HEK293 (cell line): ENCODE measurements at regions not wholly inside any gene's neighbourhood (a gene's known extent, or its start where the extent isn't known, plus 50 kb on each side); places are given as distances from the start of the nearest gene placed in this dataset.

ENCODE experiments used
- CTCF ChIA-PET: fragments of 350-600 bp; formaldehyde crosslinking; extraction: SDS; loops from one replicate; lab custom pipeline; 2021; ENCODE audit warnings: antibody characterized with exemption; lab: Yijun Ruan, JAX
- POLR2A ChIA-PET: fragments of 300-600 bp; formaldehyde crosslinking; extraction: SDS; loops from one replicate; lab custom pipeline; 2020; ENCODE audit warnings: antibody characterized with exemption, inconsistent platforms; lab: Yijun Ruan, JAX
- H3K27ac ChIP-seq: fragments of 200-500 bp; sonication (Bioruptor generic); 2 replicates; pipeline ENCODE4 v1.5.1; 2014; ENCODE audit warnings: low read depth, low read length, control low read depth, inconsistent platforms; ENCODE audit errors: extremely low read depth
- H3K36me3 ChIP-seq, 2 experiments: fragments of 200-500 bp in 1 of 2; sonication (Bioruptor generic) in 1 of 2; 1 replicate in 1 of 2; 2 replicates in 1 of 2; pipeline ENCODE4 v1.5.1; 2014 to 2017; ENCODE audit warnings: inconsistent platforms in 2 of 2, low read length in 2 of 2; ENCODE audit not compliant: control insufficient read depth in 2 of 2, insufficient read depth in 1 of 2
- H3K4me1 ChIP-seq: fragments of 200-500 bp; sonication (Bioruptor generic); 2 replicates; pipeline ENCODE4 v1.5.1; 2014; ENCODE audit warnings: mild to moderate bottlenecking, low read length, inconsistent platforms; ENCODE audit not compliant: control insufficient read depth, insufficient read depth
- H3K4me3 ChIP-seq: 2 replicates; pipeline ENCODE4 v1.5.1; 2011; ENCODE audit warnings: low read depth, mild to moderate bottlenecking, control low read depth, low read length, moderate library complexity
- H3K9me3 ChIP-seq: fragments of 200-500 bp; sonication (Bioruptor generic); 2 replicates; pipeline ENCODE4 v1.5.1; 2014; ENCODE audit warnings: low read depth, low read length, inconsistent platforms; ENCODE audit not compliant: control insufficient read depth, insufficient read depth
- HOXC10 ChIP-seq: sonication (generic); formaldehyde crosslinking; IDR thresholded peaks from 2 replicates; pipeline ENCODE4 v1.8.1; 2023; ENCODE audit warnings: mild to moderate bottlenecking, missing genetic modification reagents
- SP2 ChIP-seq: fragments of 450-650 bp; formaldehyde crosslinking; IDR thresholded peaks from 2 replicates; pipeline ENCODE4 v1.5.1; 2016; ENCODE audit warnings: missing biosample characterization, missing genetic modification characterization
- WT1 ChIP-seq: fragments of 450-650 bp; formaldehyde crosslinking; IDR thresholded peaks from 2 replicates; pipeline ENCODE4 v1.5.1; 2016; ENCODE audit warnings: missing biosample characterization, missing genetic modification characterization
- ZFP69B ChIP-seq: fragments of 450-650 bp; formaldehyde crosslinking; IDR thresholded peaks from 2 replicates; pipeline ENCODE4 v1.5.1; 2016; ENCODE audit warnings: missing biosample characterization, missing genetic modification characterization
- ZNF114 ChIP-seq: fragments of 450-650 bp; formaldehyde crosslinking; IDR thresholded peaks from 2 replicates; pipeline ENCODE4 v1.5.0; 2017; ENCODE audit warnings: missing biosample characterization, missing genetic modification characterization
- ZNF146 ChIP-seq: fragments of 450-650 bp; formaldehyde crosslinking; IDR thresholded peaks from 2 replicates; pipeline ENCODE4 v1.5.1; 2016; ENCODE audit warnings: missing biosample characterization, missing genetic modification characterization
- ZNF292 ChIP-seq: fragments of 450-650 bp; formaldehyde crosslinking; IDR thresholded peaks from 2 replicates; pipeline ENCODE4 v1.5.1; 2016; ENCODE audit warnings: low read depth, missing biosample characterization, missing genetic modification characterization, borderline replicate concordance
- ZNF37A ChIP-seq: fragments of 450-650 bp; IDR thresholded peaks from 2 replicates; pipeline ENCODE4 v1.5.1; 2018; ENCODE audit warnings: missing biosample characterization, missing genetic modification characterization
- ZNF391 ChIP-seq: fragments of 450-650 bp; formaldehyde crosslinking; IDR thresholded peaks from 2 replicates; pipeline ENCODE4 v1.5.1; 2016; ENCODE audit warnings: low read depth, missing biosample characterization, missing genetic modification characterization, borderline replicate concordance
- ZNF544 ChIP-seq: fragments of 450-650 bp; formaldehyde crosslinking; IDR thresholded peaks from 2 replicates; pipeline ENCODE4 v1.5.0; 2017; ENCODE audit warnings: missing biosample characterization, missing genetic modification characterization
- ZNF548 ChIP-seq: fragments of 450-650 bp; formaldehyde crosslinking; IDR thresholded peaks from 2 replicates; pipeline ENCODE4 v1.5.1; 2016; ENCODE audit warnings: missing biosample characterization, missing genetic modification characterization
- ZNF561 ChIP-seq: fragments of 450-650 bp; IDR thresholded peaks from 2 replicates; pipeline ENCODE4 v1.5.1; 2018; ENCODE audit warnings: missing biosample characterization, missing genetic modification characterization, borderline replicate concordance
- ZNF600 ChIP-seq: fragments of 450-650 bp; formaldehyde crosslinking; IDR thresholded peaks from 2 replicates; pipeline ENCODE4 v1.5.1; 2016; ENCODE audit warnings: missing biosample characterization, missing genetic modification characterization
- ZNF660 ChIP-seq: fragments of 450-650 bp; IDR thresholded peaks from 2 replicates; pipeline ENCODE4 v1.5.1; 2018; ENCODE audit warnings: missing biosample characterization, mild to moderate bottlenecking, missing genetic modification characterization
- ZNF747 ChIP-seq: fragments of 450-650 bp; formaldehyde crosslinking; IDR thresholded peaks from 2 replicates; pipeline ENCODE4 v1.5.1; 2016; ENCODE audit warnings: missing biosample characterization, missing genetic modification characterization
- TF ChIP-seq, protein P1 (sequence below): fragments of 450-650 bp; formaldehyde crosslinking; IDR thresholded peaks from 2 replicates; pipeline ENCODE4 v1.5.1; 2016; ENCODE audit warnings: missing biosample characterization, missing genetic modification characterization
- TF ChIP-seq, protein P2 (sequence below): fragments of 450-650 bp; formaldehyde crosslinking; IDR thresholded peaks from 2 replicates; pipeline ENCODE4 v1.5.1; 2016; ENCODE audit warnings: missing biosample characterization, missing genetic modification characterization, borderline replicate concordance
- TF ChIP-seq, protein P3 (sequence below): fragments of 450-650 bp; formaldehyde crosslinking; IDR thresholded peaks from 2 replicates; pipeline ENCODE4 v1.5.1; 2016; ENCODE audit warnings: missing biosample characterization, missing genetic modification characterization
- TF ChIP-seq, protein P4 (sequence below): fragments of 450-650 bp; formaldehyde crosslinking; IDR thresholded peaks from 2 replicates; pipeline ENCODE4 v1.5.1; 2017; ENCODE audit warnings: missing biosample characterization, missing genetic modification characterization
- TF ChIP-seq, protein P5 (sequence below): fragments of 450-650 bp; formaldehyde crosslinking; IDR thresholded peaks from 2 replicates; pipeline ENCODE4 v1.5.1; 2016; ENCODE audit warnings: missing biosample characterization, missing genetic modification characterization
- TF ChIP-seq, protein P6 (sequence below): fragments of 450-650 bp; formaldehyde crosslinking; IDR thresholded peaks from 2 replicates; pipeline ENCODE4 v1.5.1; 2016; ENCODE audit warnings: missing biosample characterization, missing genetic modification characterization

DNA sequence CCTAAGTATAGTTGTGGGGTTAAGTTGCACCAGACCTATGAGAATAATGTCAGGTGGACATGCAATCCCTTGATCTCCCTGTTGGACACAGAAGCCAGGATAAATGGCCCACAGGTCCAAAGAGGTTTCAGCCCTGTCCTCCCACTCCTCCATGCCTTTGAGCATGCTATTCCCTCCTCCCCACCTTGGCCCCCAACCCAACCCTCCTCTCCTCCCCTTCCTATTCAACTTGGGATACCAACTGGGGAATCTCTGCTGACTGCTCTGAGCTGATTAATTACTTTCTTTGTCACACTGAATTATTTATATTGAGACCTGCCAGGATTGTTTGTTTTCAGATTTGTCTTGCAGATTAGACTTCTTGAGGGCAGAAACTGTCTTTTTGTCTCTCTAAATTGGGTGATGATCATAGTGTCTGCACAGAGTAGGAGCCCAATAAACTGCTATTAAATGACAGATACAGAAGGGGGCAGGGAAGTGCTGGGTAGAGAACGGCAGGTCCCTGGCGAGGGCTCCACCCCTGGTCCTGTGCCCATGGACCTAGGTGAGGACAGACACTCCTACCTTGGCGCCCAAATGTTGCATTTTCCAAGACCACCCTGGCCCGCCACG is 120.9 kb downstream of the UNC5CL start:
- TF ChIP-seq, protein P1, sequence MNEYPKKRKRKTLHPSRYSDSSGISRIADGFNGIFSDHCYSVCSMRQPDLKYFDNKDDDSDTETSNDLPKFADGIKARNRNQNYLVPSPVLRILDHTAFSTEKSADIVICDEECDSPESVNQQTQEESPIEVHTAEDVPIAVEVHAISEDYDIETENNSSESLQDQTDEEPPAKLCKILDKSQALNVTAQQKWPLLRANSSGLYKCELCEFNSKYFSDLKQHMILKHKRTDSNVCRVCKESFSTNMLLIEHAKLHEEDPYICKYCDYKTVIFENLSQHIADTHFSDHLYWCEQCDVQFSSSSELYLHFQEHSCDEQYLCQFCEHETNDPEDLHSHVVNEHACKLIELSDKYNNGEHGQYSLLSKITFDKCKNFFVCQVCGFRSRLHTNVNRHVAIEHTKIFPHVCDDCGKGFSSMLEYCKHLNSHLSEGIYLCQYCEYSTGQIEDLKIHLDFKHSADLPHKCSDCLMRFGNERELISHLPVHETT (tag by site-specific recombination) = no peak
- TF ChIP-seq, protein P2, sequence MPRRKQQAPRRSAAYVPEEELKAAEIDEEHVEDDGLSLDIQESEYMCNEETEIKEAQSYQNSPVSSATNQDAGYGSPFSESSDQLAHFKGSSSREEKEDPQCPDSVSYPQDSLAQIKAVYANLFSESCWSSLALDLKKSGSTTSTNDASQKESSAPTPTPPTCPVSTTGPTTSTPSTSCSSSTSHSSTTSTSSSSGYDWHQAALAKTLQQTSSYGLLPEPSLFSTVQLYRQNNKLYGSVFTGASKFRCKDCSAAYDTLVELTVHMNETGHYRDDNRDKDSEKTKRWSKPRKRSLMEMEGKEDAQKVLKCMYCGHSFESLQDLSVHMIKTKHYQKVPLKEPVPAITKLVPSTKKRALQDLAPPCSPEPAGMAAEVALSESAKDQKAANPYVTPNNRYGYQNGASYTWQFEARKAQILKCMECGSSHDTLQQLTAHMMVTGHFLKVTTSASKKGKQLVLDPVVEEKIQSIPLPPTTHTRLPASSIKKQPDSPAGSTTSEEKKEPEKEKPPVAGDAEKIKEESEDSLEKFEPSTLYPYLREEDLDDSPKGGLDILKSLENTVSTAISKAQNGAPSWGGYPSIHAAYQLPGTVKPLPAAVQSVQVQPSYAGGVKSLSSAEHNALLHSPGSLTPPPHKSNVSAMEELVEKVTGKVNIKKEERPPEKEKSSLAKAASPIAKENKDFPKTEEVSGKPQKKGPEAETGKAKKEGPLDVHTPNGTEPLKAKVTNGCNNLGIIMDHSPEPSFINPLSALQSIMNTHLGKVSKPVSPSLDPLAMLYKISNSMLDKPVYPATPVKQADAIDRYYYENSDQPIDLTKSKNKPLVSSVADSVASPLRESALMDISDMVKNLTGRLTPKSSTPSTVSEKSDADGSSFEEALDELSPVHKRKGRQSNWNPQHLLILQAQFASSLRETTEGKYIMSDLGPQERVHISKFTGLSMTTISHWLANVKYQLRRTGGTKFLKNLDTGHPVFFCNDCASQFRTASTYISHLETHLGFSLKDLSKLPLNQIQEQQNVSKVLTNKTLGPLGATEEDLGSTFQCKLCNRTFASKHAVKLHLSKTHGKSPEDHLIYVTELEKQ (tag by site-specific recombination) = no peak
- TF ChIP-seq HOXC10 (no peak), SP2 (no peak), ZNF37A (tag by site-specific recombination) (no peak), ZNF600 (tag by site-specific recombination) (no peak), ZNF114 (tag by site-specific recombination) (no peak), ZFP69B (tag by site-specific recombination) (no peak), ZNF747 (no peak), ZNF548 (tag by site-specific recombination) (no peak), ZNF544 (tag by site-specific recombination) (no peak), ZNF561 (tag by site-specific recombination) (no peak), ZNF146 (tag by site-specific recombination) (no peak)
- TF ChIP-seq, protein P3, sequence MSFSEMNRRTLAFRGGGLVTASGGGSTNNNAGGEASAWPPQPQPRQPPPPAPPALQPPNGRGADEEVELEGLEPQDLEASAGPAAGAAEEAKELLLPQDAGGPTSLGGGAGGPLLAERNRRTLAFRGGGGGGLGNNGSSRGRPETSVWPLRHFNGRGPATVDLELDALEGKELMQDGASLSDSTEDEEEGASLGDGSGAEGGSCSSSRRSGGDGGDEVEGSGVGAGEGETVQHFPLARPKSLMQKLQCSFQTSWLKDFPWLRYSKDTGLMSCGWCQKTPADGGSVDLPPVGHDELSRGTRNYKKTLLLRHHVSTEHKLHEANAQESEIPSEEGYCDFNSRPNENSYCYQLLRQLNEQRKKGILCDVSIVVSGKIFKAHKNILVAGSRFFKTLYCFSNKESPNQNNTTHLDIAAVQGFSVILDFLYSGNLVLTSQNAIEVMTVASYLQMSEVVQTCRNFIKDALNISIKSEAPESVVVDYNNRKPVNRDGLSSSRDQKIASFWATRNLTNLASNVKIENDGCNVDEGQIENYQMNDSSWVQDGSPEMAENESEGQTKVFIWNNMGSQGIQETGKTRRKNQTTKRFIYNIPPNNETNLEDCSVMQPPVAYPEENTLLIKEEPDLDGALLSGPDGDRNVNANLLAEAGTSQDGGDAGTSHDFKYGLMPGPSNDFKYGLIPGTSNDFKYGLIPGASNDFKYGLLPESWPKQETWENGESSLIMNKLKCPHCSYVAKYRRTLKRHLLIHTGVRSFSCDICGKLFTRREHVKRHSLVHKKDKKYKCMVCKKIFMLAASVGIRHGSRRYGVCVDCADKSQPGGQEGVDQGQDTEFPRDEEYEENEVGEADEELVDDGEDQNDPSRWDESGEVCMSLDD (tag by site-specific recombination) = no peak
- TF ChIP-seq, protein P4, sequence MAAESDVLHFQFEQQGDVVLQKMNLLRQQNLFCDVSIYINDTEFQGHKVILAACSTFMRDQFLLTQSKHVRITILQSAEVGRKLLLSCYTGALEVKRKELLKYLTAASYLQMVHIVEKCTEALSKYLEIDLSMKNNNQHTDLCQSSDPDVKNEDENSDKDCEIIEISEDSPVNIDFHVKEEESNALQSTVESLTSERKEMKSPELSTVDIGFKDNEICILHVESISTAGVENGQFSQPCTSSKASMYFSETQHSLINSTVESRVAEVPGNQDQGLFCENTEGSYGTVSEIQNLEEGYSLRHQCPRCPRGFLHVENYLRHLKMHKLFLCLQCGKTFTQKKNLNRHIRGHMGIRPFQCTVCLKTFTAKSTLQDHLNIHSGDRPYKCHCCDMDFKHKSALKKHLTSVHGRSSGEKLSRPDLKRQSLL = no peak
- no peaks in the 10 kb centered on the region for H3K9me3 ChIP-seq
- H3K4me1 ChIP-seq = no peaks in the 10 kb centered on the region
- ChIA-PET CTCF (interaction anchor here (0.6 to 0.9 kb wide), 2 partner anchors 81 to 239 kb away, joined by 3 to 4 read pairs; no protein-coding TSS in a partner anchor), POLR2A (interaction anchor here (0.6 kb wide), 1 partner anchor 26 kb away, joined by 10 read pairs; no protein-coding TSS in a partner anchor)
- no peak overlapping the region for H3K27ac ChIP-seq
- H3K4me3 ChIP-seq = no peak overlapping the region
- H3K36me3 ChIP-seq = no peaks in the 10 kb centered on the region

DNA sequence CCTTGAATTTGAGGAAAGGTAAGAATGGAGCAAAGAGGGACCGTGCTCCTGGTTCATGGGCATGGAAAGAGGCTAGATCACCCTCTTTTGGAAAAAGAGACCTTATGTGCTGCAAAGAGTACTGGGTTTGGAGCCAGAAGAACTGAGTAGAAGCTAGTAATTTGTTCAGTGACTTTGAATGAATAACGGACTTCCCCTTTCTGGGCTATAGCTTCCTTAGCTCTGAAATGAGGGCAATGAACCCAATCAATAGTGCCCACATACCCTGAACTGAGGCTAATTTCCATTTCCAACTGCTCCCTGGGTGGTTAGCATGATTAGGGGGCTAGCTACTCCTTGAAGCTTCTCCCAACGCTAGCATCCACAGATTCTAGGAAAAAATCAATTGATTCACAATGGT is 121.4 kb downstream of the UNC5CL start:
- CTCF ChIA-PET = interaction anchor here (0.6 to 1.2 kb wide), 5 partner anchors 21 to 239 kb away, joined by 3 to 4 read pairs (median 4); no protein-coding TSS in a partner anchor
- no peaks in the 10 kb centered on the region for H3K9me3 ChIP-seq
- no peaks in the 10 kb centered on the region for H3K36me3 ChIP-seq
- POLR2A ChIA-PET = interaction anchor here (0.6 kb wide), 1 partner anchor 27 kb away, joined by 10 read pairs; no protein-coding TSS in a partner anchor
- no peak overlapping the region for H3K27ac ChIP-seq
- TF ChIP-seq ZNF391 (tag by site-specific recombination) (no peak), ZNF660 (tag by site-specific recombination) (no peak), WT1 (no peak), ZNF292 (no peak)
- TF ChIP-seq, protein P5, sequence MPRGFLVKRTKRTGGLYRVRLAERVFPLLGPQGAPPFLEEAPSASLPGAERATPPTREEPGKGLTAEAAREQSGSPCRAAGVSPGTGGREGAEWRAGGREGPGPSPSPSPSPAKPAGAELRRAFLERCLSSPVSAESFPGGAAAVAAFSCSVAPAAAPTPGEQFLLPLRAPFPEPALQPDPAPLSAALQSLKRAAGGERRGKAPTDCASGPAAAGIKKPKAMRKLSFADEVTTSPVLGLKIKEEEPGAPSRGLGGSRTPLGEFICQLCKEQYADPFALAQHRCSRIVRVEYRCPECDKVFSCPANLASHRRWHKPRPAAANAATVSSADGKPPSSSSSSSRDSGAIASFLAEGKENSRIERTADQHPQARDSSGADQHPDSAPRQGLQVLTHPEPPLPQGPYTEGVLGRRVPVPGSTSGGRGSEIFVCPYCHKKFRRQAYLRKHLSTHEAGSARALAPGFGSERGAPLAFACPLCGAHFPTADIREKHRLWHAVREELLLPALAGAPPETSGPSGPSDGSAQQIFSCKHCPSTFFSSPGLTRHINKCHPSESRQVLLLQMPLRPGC (tag by site-specific recombination) = no peak
- TF ChIP-seq, protein P6, sequence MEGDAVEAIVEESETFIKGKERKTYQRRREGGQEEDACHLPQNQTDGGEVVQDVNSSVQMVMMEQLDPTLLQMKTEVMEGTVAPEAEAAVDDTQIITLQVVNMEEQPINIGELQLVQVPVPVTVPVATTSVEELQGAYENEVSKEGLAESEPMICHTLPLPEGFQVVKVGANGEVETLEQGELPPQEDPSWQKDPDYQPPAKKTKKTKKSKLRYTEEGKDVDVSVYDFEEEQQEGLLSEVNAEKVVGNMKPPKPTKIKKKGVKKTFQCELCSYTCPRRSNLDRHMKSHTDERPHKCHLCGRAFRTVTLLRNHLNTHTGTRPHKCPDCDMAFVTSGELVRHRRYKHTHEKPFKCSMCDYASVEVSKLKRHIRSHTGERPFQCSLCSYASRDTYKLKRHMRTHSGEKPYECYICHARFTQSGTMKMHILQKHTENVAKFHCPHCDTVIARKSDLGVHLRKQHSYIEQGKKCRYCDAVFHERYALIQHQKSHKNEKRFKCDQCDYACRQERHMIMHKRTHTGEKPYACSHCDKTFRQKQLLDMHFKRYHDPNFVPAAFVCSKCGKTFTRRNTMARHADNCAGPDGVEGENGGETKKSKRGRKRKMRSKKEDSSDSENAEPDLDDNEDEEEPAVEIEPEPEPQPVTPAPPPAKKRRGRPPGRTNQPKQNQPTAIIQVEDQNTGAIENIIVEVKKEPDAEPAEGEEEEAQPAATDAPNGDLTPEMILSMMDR = no peak
- H3K4me1 ChIP-seq = no peaks in the 10 kb centered on the region
- H3K4me3 ChIP-seq = no peak overlapping the region
